IMR-90 (cell line): ENCODE measurements at regions not wholly inside any gene's neighbourhood (a gene's known extent, or its start where the extent isn't known, plus 50 kb on each side); places are given as distances from the start of the nearest gene placed in this dataset.

Experiments used
- ATAC-seq: fragments of 200-7000 bp; cut with Tn5 transposase; 2 replicates; pipeline ENCODE4 v1.9.1; 2020; ENCODE audit warnings: low read depth, mild to moderate bottlenecking, moderate library complexity
- BruUV-seq: library from RNA; stranded (reverse); fragments of 400-500 nt; replicated peaks from 2 replicates; lab custom pipeline; 2021; lab: Mats Ljungman, UMichigan
- CTCF ChIA-PET: fragments of 300-600 bp; formaldehyde crosslinking; extraction: SDS; loops from one replicate; lab custom pipeline; 2021; ENCODE audit warnings: antibody characterized with exemption; lab: Yijun Ruan, JAX
- POLR2A ChIA-PET: fragments of 300-600 bp; sonication (Branson Sonifier 250); formaldehyde crosslinking; loops from one replicate; lab custom pipeline; 2022; ENCODE audit warnings: antibody characterized with exemption; ENCODE audit not compliant: unreplicated experiment; lab: Charles Lee
- DNase-seq: peaks from one replicate; pipeline ENCODE4 v3.0.0; 2013
- H2AFZ ChIP-seq: replicated peaks from 2 replicates; pipeline ENCODE3; 2013; ENCODE audit warnings: low read length, mild to moderate bottlenecking; ENCODE audit not compliant: poor library complexity
- H2AK5ac ChIP-seq: 2 replicates; pipeline ENCODE4 v1.6.1; 2013; ENCODE audit warnings: low read depth, low read length, inconsistent platforms
- H2AK9ac ChIP-seq: replicated peaks from 2 replicates; pipeline ENCODE3; 2013; ENCODE audit warnings: mild to moderate bottlenecking, low read depth, low read length, moderate library complexity; ENCODE audit not compliant: poor library complexity
- H2BK120ac ChIP-seq: 2 replicates; pipeline ENCODE4 v1.6.1; 2013; ENCODE audit warnings: low read depth, low read length, inconsistent platforms
- H2BK15ac ChIP-seq: 3 replicates; pipeline ENCODE4 v1.6.1; 2013; ENCODE audit warnings: low read depth, low read length, inconsistent platforms
- H2BK20ac ChIP-seq: 2 replicates; pipeline ENCODE4 v1.6.1; 2013; ENCODE audit warnings: low read depth, mild to moderate bottlenecking, inconsistent platforms, low read length, moderate library complexity
- H2BK5ac ChIP-seq: 2 replicates; pipeline ENCODE4 v1.6.1; 2013; ENCODE audit warnings: mild to moderate bottlenecking, low read depth, low read length, inconsistent platforms; ENCODE audit not compliant: poor library complexity, severe bottlenecking
- H3K14ac ChIP-seq: replicated peaks from 2 replicates; pipeline ENCODE4 v1.6.1; 2013; ENCODE audit warnings: low read depth, low read length, inconsistent platforms
- H3K18ac ChIP-seq: 2 replicates; pipeline ENCODE4 v1.6.1; 2013; ENCODE audit warnings: low read depth, low read length, control low read depth
- H3K23ac ChIP-seq: 2 replicates; pipeline ENCODE4 v1.6.1; 2013; ENCODE audit warnings: low read depth, low read length, inconsistent platforms
- H3K27ac ChIP-seq: 2 replicates; pipeline ENCODE4 v1.5.1; 2013; ENCODE audit warnings: mild to moderate bottlenecking, control low read depth, low read length; ENCODE audit not compliant: insufficient read depth
- H3K27me3 ChIP-seq: 2 replicates; pipeline ENCODE4 v1.6.1; 2013; ENCODE audit warnings: low read length; ENCODE audit not compliant: control insufficient read depth, insufficient read depth
- H3K36me3 ChIP-seq: 2 replicates; pipeline ENCODE4 v1.6.1; 2013; ENCODE audit warnings: low read length, mixed read lengths; ENCODE audit not compliant: control insufficient read depth, insufficient read depth
- H3K4ac ChIP-seq: 2 replicates; pipeline ENCODE4 v1.6.1; 2013; ENCODE audit warnings: low read depth, low read length, inconsistent platforms
- H3K4me1 ChIP-seq: 2 replicates; pipeline ENCODE4 v1.6.1; 2013; ENCODE audit warnings: low read length, mixed read lengths; ENCODE audit not compliant: control insufficient read depth, insufficient read depth
- H3K4me2 ChIP-seq: 2 replicates; pipeline ENCODE4 v1.6.1; 2013; ENCODE audit warnings: low read depth, mild to moderate bottlenecking, control low read depth, low read length, moderate library complexity
- H3K4me3 ChIP-seq: 2 replicates; pipeline ENCODE4 v1.5.1; 2013; ENCODE audit warnings: low read depth, mild to moderate bottlenecking, control low read depth, low read length, moderate library complexity; ENCODE audit not compliant: insufficient read depth
- H3K56ac ChIP-seq: 2 replicates; pipeline ENCODE4 v1.6.1; 2013; ENCODE audit warnings: low read length, inconsistent platforms; ENCODE audit not compliant: insufficient read depth; ENCODE audit errors: extremely low read depth
- H3K79me1 ChIP-seq, 2 experiments: 2 replicates each; pipeline ENCODE4 v1.6.1; 2013; ENCODE audit warnings: low read length in 2 of 2, inconsistent platforms in 1 of 2, low read depth in 1 of 2
- H3K9ac ChIP-seq: 2 replicates; pipeline ENCODE4 v1.6.1; 2013; ENCODE audit warnings: low read depth, low read length, control low read depth
- H3K9me1 ChIP-seq: 2 replicates; pipeline ENCODE4 v1.6.1; 2013; ENCODE audit warnings: low read length, inconsistent platforms; ENCODE audit not compliant: insufficient read depth
- H3K9me3 ChIP-seq: 2 replicates; pipeline ENCODE4 v1.6.1; 2013; ENCODE audit warnings: low read length; ENCODE audit not compliant: control insufficient read depth, insufficient read depth
- H4K20me1 ChIP-seq: 2 replicates; pipeline ENCODE4 v1.6.1; 2013; ENCODE audit warnings: low read length, inconsistent platforms; ENCODE audit not compliant: insufficient read depth
- H4K5ac ChIP-seq: 2 replicates; pipeline ENCODE4 v1.6.1; 2013; ENCODE audit warnings: mild to moderate bottlenecking, low read depth, low read length, control low read depth
- H4K8ac ChIP-seq, 2 experiments: 2 replicates each; pipeline ENCODE4 v1.6.1; 2013; ENCODE audit warnings: low read depth in 2 of 2, low read length in 2 of 2, control low read depth in 1 of 2, inconsistent platforms in 1 of 2
- H4K91ac ChIP-seq: 2 replicates; pipeline ENCODE4 v1.6.1; 2013; ENCODE audit warnings: low read depth, low read length, inconsistent platforms; ENCODE audit not compliant: insufficient read depth
- BHLHE40 ChIP-seq: fragments of 150-350 bp; IDR thresholded peaks from 2 replicates; pipeline ENCODE4 v1.6.1; 2016; ENCODE audit warnings: mild to moderate bottlenecking, low read depth, low read length
- CEBPB ChIP-seq: IDR thresholded peaks from 2 replicates; pipeline ENCODE4 v1.6.1; 2012; ENCODE audit warnings: low read depth, low read length, improper control_type of control experiment
- CHD1 ChIP-seq: IDR thresholded peaks from 2 replicates; pipeline ENCODE4 v1.6.1; 2012; ENCODE audit warnings: low read depth, low read length, improper control_type of control experiment
- CTCF ChIP-seq: conservative IDR thresholded peaks from 2 replicates; pipeline ENCODE4 v1.5.1; 2012; ENCODE audit warnings: mild to moderate bottlenecking, low read depth, low read length, improper control_type of control experiment
- ELK1 ChIP-seq: fragments of 150-350 bp; IDR thresholded peaks from 2 replicates; pipeline ENCODE4 v1.6.1; 2016; ENCODE audit warnings: low read depth, mild to moderate bottlenecking, low read length, moderate library complexity, borderline replicate concordance
- FOS ChIP-seq: fragments of 150-350 bp; IDR thresholded peaks from 2 replicates; pipeline ENCODE4 v1.6.1; 2016; ENCODE audit warnings: low read depth, low read length
- MAFK ChIP-seq: IDR thresholded peaks from 2 replicates; pipeline ENCODE4 v1.6.1; 2012; ENCODE audit warnings: low read depth, low read length, improper control_type of control experiment
- MAZ ChIP-seq: IDR thresholded peaks from 2 replicates; pipeline ENCODE4 v1.6.1; 2012; ENCODE audit warnings: low read depth, mild to moderate bottlenecking, low read length, improper control_type of control experiment, moderate library complexity, borderline replicate concordance
- MXI1 ChIP-seq: IDR thresholded peaks from 2 replicates; pipeline ENCODE4 v1.6.1; 2012; ENCODE audit warnings: low read depth, mild to moderate bottlenecking, low read length, moderate library complexity, borderline replicate concordance
- NFE2L2 ChIP-seq: fragments of 150-350 bp; IDR thresholded peaks from 2 replicates; pipeline ENCODE4 v1.6.1; 2016; ENCODE audit warnings: low read depth, mild to moderate bottlenecking, low read length
- POLR2A ChIP-seq: IDR thresholded peaks from 2 replicates; pipeline ENCODE4 v1.6.1; 2012; ENCODE audit warnings: mild to moderate bottlenecking, low read depth, low read length
- RAD21 ChIP-seq: IDR thresholded peaks from 2 replicates; pipeline ENCODE4 v1.6.1; 2012; ENCODE audit warnings: low read length, improper control_type of control experiment
- RCOR1 ChIP-seq: IDR thresholded peaks from 2 replicates; pipeline ENCODE4 v1.6.1; 2012; ENCODE audit warnings: mild to moderate bottlenecking, low read length, improper control_type of control experiment; ENCODE audit not compliant: insufficient replicate concordance
- RFX5 ChIP-seq: IDR thresholded peaks from 2 replicates; pipeline ENCODE4 v1.8.0; 2012; ENCODE audit warnings: low read depth, mild to moderate bottlenecking, low read length, moderate library complexity
- SMC3 ChIP-seq: fragments of 150-350 bp; IDR thresholded peaks from 2 replicates; pipeline ENCODE4 v1.6.1; 2016; ENCODE audit warnings: low read depth, mild to moderate bottlenecking, antibody characterized with exemption, low read length, moderate library complexity
- USF2 ChIP-seq: fragments of 150-350 bp; IDR thresholded peaks from 2 replicates; pipeline ENCODE4 v1.6.1; 2017; ENCODE audit warnings: mild to moderate bottlenecking, antibody characterized with exemption, low read length, low read depth
- dilution Hi-C: fragments of 300-500 bp; cut with HindIII; formaldehyde crosslinking; loops from one replicate; pipeline ENCODE4 v1.14.3; 2018; ENCODE audit warnings: low sequenced_read_pairs; ENCODE audit not compliant: unreplicated experiment
- in situ Hi-C: fragments of 300-500 bp; cut with MboI; formaldehyde crosslinking; loops from 3 replicates; pipeline ENCODE4 v1.14.3; 2019; ENCODE audit warnings: low sequenced_read_pairs, inconsistent platforms, mixed read lengths
- intact Hi-C: fragments of 100-400 bp; cut with micrococcal nuclease; formaldehyde crosslinking; loops from 2 replicates; pipeline ENCODE4 v1.10.0; 2022

- H3K4ac ChIP-seq: no peak overlapping the region
- H2AK9ac ChIP-seq: no peak overlapping the region
- no peak overlapping the region for H4K8ac ChIP-seq
- H2BK120ac ChIP-seq: no peak overlapping the region
- DNase-seq (no peak), ATAC-seq (no peak)
- H3K56ac ChIP-seq: no peak overlapping the region
- H3K23ac ChIP-seq: no peak overlapping the region
- H4K20me1 ChIP-seq: peaks cover 4% of the 10 kb centered on the region; the same call in 1 of the 2 replicates
- no peaks in the 10 kb centered on the region for H3K79me1 ChIP-seq
- no peak overlapping the region for H3K9ac ChIP-seq
- H2AFZ ChIP-seq: no peak overlapping the region
- no peak overlapping the region for H3K14ac ChIP-seq
- H2BK5ac ChIP-seq: peak overlapping the region; percentile 42
- no peaks in the 10 kb centered on the region for H3K36me3 ChIP-seq
- no TSS peak for BruUV-seq
- H3K18ac ChIP-seq: no peak overlapping the region
- H3K4me1 ChIP-seq: peaks cover 8% of the 10 kb centered on the region
- H4K91ac ChIP-seq: no peak overlapping the region
- no peak overlapping the region for H3K27ac ChIP-seq
- 0 out of 2 replicates have a peak, but pooled peaks cover 5% of the 10 kb centered on the region for H3K9me1 ChIP-seq
- TF ChIP-seq CHD1 (no peak), RAD21 (no peak), NFE2L2 (no peak), POLR2A (no peak), MAFK (no peak), FOS (no peak), BHLHE40 (no peak), SMC3 (no peak), CTCF (no peak), RCOR1 (no peak), ELK1 (no peak), MAZ (no peak), USF2 (no peak), CEBPB (no peak), MXI1 (no peak), RFX5 (no peak)
- dilution Hi-C loops (no loop called here), in situ Hi-C loops (no loop called here), intact Hi-C loops (no loop called here)
- no peak overlapping the region for H4K5ac ChIP-seq
- peaks cover 59% of the 10 kb centered on the region for H3K27me3 ChIP-seq
- ChIA-PET POLR2A (no interaction called here), CTCF (no interaction called here)
- no peak overlapping the region for H3K4me2 ChIP-seq
- no peaks in the 10 kb centered on the region for H3K9me3 ChIP-seq
- H2AK5ac ChIP-seq: no peak overlapping the region
- no peak overlapping the region for H2BK15ac ChIP-seq
- H2BK20ac ChIP-seq: no peak overlapping the region
- no peak overlapping the region for H3K4me3 ChIP-seq
Observed at GRCh38 chr11:76268498-76268897, 62.2 kb upstream of the WNT11 start.
